Panc1 (cell line): ENCODE measurements at regions not wholly inside any gene's neighbourhood (a gene's known extent, or its start where the extent isn't known, plus 50 kb on each side); places are given as distances from the start of the nearest gene placed in this dataset.

Source experiments
- ATAC-seq: fragments of 200-7000 bp; cut with Tn5 transposase; 2 replicates; pipeline ENCODE4 v1.9.1; 2020; ENCODE audit warnings: mild to moderate bottlenecking, moderate library complexity
- BruUV-seq: library from RNA; stranded (reverse); fragments of 400-500 nt; replicated peaks from 2 replicates; lab custom pipeline; 2021; lab: Mats Ljungman, UMichigan
- CTCF ChIA-PET: fragments of 300-600 bp; sonication (Branson Sonifier 250); formaldehyde crosslinking; loops from one replicate; lab custom pipeline; 2022; ENCODE audit warnings: antibody characterized with exemption; lab: Charles Lee
- POLR2A ChIA-PET: fragments of 300-600 bp; sonication (Branson Sonifier 250); formaldehyde crosslinking; loops from one replicate; lab custom pipeline; 2022; ENCODE audit warnings: antibody characterized with exemption; lab: Charles Lee
- DNase-seq: peaks from one replicate; pipeline ENCODE4 v3.0.0-alpha.2; 2010; ENCODE audit warnings: low read depth, low spot score
- H3K27ac ChIP-seq: 2 replicates; pipeline ENCODE4 v1.5.1; 2011; ENCODE audit warnings: mild to moderate bottlenecking, low read length, inconsistent platforms
- H3K27me3 ChIP-seq: fragments of 200-500 bp; sonication (Bioruptor generic); 2 replicates; pipeline ENCODE4 v1.6.0; 2014; ENCODE audit warnings: low read length, inconsistent platforms; ENCODE audit not compliant: control insufficient read depth, insufficient read depth
- H3K36me3 ChIP-seq: fragments of 200-500 bp; sonication (Bioruptor generic); 2 replicates; pipeline ENCODE4 v1.5.1; 2014; ENCODE audit warnings: inconsistent platforms, mild to moderate bottlenecking, low read length, moderate library complexity; ENCODE audit not compliant: control insufficient read depth, insufficient read depth
- H3K4me1 ChIP-seq: 2 replicates; pipeline ENCODE4 v1.5.1; 2011; ENCODE audit warnings: inconsistent platforms, mild to moderate bottlenecking, low read length, moderate library complexity; ENCODE audit not compliant: control insufficient read depth, insufficient read depth
- H3K4me3 ChIP-seq, 2 experiments: 2 replicates each; pipeline ENCODE4 v1.5.1; 2011 to 2012; ENCODE audit warnings: low read depth in 2 of 2, low read length in 2 of 2, mild to moderate bottlenecking in 2 of 2, inconsistent platforms in 1 of 2, moderate library complexity in 1 of 2
- H3K9me3 ChIP-seq: fragments of 200-500 bp; sonication (Bioruptor generic); 2 replicates; pipeline ENCODE4 v1.5.1; 2014; ENCODE audit warnings: low read depth, mild to moderate bottlenecking, inconsistent platforms, low read length, moderate library complexity; ENCODE audit not compliant: control insufficient read depth, insufficient read depth
- POLR2AphosphoS5 ChIP-seq: IDR thresholded peaks from 2 replicates; pipeline ENCODE4 v1.6.1; 2012; ENCODE audit warnings: mild to moderate bottlenecking, low read depth, low read length, moderate library complexity
- SIN3A ChIP-seq: IDR thresholded peaks from 2 replicates; pipeline ENCODE4 v1.6.1; 2012; ENCODE audit warnings: low read depth, mild to moderate bottlenecking, low read length, moderate library complexity, borderline replicate concordance; ENCODE audit not compliant: insufficient read depth
- TCF7L2 ChIP-seq: IDR thresholded peaks from 2 replicates; pipeline ENCODE4 v1.6.1; 2011; ENCODE audit warnings: mild to moderate bottlenecking, low read depth, low read length, inconsistent platforms
- in situ Hi-C: cut with HindIII; loops from 2 replicates; pipeline ENCODE4 v1.10.0; 2016; ENCODE audit warnings: low sequenced_read_pairs, low pct_unique_long_range_greater_than_20kb
- intact Hi-C: fragments of 100-400 bp; cut with micrococcal nuclease; formaldehyde crosslinking; loops from one replicate; pipeline ENCODE4 v1.10.0; 2022; ENCODE audit not compliant: unreplicated experiment
- TF ChIP-seq, protein P1 (sequence below): fragments of 450-650 bp; IDR thresholded peaks from 2 replicates; pipeline ENCODE4 v1.5.1; 2017; ENCODE audit warnings: mild to moderate bottlenecking
- TF ChIP-seq, protein P2 (sequence below), 2 experiments: IDR thresholded peaks; 2 replicates each; pipeline ENCODE4 v1.6.1; 2011 to 2012; ENCODE audit warnings: low read depth in 2 of 2, control low read depth in 1 of 2, low read length in 1 of 2, mild to moderate bottlenecking in 1 of 2, moderate library complexity in 1 of 2; ENCODE audit not compliant: insufficient read depth in 1 of 2

DNA sequence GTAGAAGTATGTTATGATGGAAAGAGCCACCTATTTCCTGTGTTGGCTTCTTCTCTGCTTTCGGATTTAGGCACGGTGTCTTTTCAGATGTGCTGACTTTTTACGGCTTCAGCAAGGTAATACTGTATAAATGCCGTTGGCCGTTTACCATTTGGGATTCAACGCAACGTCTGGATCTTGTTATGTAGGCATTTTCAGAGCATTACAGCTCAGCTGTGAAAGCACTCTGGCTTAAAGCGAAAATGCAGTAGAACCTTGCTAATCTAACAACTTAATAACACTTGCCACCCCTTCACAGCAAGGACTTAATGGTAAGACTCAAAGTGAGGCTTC, 229.9 kb downstream of the EFCAB11 start:
- in situ Hi-C loops = no loop called here
- CTCF ChIA-PET = no interaction called here
- POLR2A ChIA-PET = no interaction called here
- no peaks in the 10 kb centered on the region for H3K36me3 ChIP-seq
- ATAC-seq (no peak), DNase-seq (no peak)
- no TSS peak for BruUV-seq
- no peaks in the 10 kb centered on the region for H3K4me1 ChIP-seq
- TF ChIP-seq POLR2AphosphoS5 (no peak), SIN3A (no peak), TCF7L2 (no peak)
- TF ChIP-seq, protein P1, sequence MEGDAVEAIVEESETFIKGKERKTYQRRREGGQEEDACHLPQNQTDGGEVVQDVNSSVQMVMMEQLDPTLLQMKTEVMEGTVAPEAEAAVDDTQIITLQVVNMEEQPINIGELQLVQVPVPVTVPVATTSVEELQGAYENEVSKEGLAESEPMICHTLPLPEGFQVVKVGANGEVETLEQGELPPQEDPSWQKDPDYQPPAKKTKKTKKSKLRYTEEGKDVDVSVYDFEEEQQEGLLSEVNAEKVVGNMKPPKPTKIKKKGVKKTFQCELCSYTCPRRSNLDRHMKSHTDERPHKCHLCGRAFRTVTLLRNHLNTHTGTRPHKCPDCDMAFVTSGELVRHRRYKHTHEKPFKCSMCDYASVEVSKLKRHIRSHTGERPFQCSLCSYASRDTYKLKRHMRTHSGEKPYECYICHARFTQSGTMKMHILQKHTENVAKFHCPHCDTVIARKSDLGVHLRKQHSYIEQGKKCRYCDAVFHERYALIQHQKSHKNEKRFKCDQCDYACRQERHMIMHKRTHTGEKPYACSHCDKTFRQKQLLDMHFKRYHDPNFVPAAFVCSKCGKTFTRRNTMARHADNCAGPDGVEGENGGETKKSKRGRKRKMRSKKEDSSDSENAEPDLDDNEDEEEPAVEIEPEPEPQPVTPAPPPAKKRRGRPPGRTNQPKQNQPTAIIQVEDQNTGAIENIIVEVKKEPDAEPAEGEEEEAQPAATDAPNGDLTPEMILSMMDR = no peak
- TF ChIP-seq, protein P2, sequence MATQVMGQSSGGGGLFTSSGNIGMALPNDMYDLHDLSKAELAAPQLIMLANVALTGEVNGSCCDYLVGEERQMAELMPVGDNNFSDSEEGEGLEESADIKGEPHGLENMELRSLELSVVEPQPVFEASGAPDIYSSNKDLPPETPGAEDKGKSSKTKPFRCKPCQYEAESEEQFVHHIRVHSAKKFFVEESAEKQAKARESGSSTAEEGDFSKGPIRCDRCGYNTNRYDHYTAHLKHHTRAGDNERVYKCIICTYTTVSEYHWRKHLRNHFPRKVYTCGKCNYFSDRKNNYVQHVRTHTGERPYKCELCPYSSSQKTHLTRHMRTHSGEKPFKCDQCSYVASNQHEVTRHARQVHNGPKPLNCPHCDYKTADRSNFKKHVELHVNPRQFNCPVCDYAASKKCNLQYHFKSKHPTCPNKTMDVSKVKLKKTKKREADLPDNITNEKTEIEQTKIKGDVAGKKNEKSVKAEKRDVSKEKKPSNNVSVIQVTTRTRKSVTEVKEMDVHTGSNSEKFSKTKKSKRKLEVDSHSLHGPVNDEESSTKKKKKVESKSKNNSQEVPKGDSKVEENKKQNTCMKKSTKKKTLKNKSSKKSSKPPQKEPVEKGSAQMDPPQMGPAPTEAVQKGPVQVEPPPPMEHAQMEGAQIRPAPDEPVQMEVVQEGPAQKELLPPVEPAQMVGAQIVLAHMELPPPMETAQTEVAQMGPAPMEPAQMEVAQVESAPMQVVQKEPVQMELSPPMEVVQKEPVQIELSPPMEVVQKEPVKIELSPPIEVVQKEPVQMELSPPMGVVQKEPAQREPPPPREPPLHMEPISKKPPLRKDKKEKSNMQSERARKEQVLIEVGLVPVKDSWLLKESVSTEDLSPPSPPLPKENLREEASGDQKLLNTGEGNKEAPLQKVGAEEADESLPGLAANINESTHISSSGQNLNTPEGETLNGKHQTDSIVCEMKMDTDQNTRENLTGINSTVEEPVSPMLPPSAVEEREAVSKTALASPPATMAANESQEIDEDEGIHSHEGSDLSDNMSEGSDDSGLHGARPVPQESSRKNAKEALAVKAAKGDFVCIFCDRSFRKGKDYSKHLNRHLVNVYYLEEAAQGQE (IDR thresholded peaks at IDR 0.05; ENCODE audit: insufficient read depth in 1 of 2, low read depth in 2 of 2, low read length in 1 of 2) = no peak
- H3K27me3 ChIP-seq = no peaks in the 10 kb centered on the region
- H3K9me3 ChIP-seq = no peaks in the 10 kb centered on the region
- intact Hi-C loops = no loop called here
- no peak overlapping the region for H3K4me3 ChIP-seq
- no peak overlapping the region for H3K27ac ChIP-seq

DNA sequence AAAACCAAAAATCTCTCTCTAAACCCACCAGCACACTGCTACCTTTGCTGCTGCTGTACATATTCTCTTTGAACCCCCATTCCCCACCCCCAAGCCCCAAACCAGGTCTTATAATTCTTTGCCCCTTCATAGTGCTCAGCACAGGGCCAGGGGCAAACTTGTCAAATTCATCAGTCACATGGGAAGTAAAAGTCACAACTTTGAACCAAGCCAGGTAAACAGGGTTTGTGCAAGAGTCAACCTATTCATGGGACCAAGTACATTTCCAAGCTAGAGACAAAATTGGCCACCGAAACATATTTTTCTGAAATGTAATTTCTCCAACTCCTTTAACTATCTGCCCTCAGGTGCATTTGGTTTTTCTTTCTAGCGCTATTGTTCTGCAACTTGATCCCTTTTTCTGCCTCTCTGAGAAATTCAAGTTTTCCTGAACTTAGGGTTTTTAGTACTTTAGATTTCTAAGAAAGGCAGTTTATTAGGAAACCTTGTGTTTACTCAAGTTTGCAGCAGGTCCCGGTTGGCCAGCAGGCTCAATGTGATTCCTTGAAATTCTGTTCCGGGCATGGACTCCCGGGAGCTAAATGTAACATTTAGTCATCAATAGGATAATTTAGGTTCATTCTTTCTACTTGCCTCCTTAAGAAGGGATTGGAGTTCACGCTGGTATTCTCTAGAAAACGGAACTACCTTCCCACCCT, 230.5 kb downstream of the EFCAB11 start:
- H3K27me3 ChIP-seq = no peaks in the 10 kb centered on the region
- H3K27ac ChIP-seq = no peak overlapping the region
- CTCF ChIA-PET = no interaction called here
- TF ChIP-seq, protein P1 = no peak
- TF ChIP-seq POLR2AphosphoS5 (no peak), SIN3A (no peak)
- TF ChIP-seq, protein P2 (IDR thresholded peaks at IDR 0.05; ENCODE audit: insufficient read depth in 1 of 2, low read depth in 2 of 2, low read length in 1 of 2) = no peak
- intact Hi-C loops = no loop called here
- DNase-seq (no peak), ATAC-seq (no peak)
- H3K4me3 ChIP-seq = no peak overlapping the region
- POLR2A ChIA-PET = no interaction called here
- H3K36me3 ChIP-seq = no peaks in the 10 kb centered on the region
- in situ Hi-C loops = no loop called here
- BruUV-seq = no TSS peak
- H3K4me1 ChIP-seq = no peaks in the 10 kb centered on the region
- H3K9me3 ChIP-seq = no peaks in the 10 kb centered on the region
